ENCODE measurements at regions not wholly inside any gene's neighbourhood (a gene's known extent, or its start where the extent isn't known, plus 50 kb on each side); places are given as distances from the start of the nearest gene placed in this dataset.

- Histone ChIP-seq H3K4me2 (ENCODE audit: control insufficient read depth, extremely low read depth, insufficient read depth, low read depth, low read length) (no peak overlapping the region), H3K9me3 (ENCODE audit: control insufficient read depth, low read depth, low read length) (no peaks in the 10 kb centered on the region), H3K27me3 (ENCODE audit: control insufficient read depth, extremely low read depth, insufficient read depth, low read length) (no peaks in the 10 kb centered on the region), H3K36me3 (ENCODE audit: control insufficient read depth in 2 of 2, extremely low read depth in 1 of 2, insufficient read depth in 2 of 2, low read length in 2 of 2) (no peaks in the 10 kb centered on the region), H2AFZ (ENCODE audit: control insufficient read depth, low read length) (no peak overlapping the region), H3K4me1 (ENCODE audit: control insufficient read depth, extremely low read depth, insufficient read depth, low read length) (peaks cover 34% of the 10 kb centered on the region), H3K27ac (ENCODE audit: control insufficient read depth, insufficient read depth, low read length) (no peak overlapping the region), H3K9me1 (ENCODE audit: control insufficient read depth, extremely low read depth, insufficient read depth, low read length) (no peaks in the 10 kb centered on the region), H3K4me3 (ENCODE audit: control insufficient read depth in 2 of 3, extremely low read depth in 1 of 3, insufficient read depth in 2 of 3, low read depth in 1 of 3, low read length in 3 of 3) (no peak overlapping the region), H4K20me1 (ENCODE audit: control insufficient read depth, extremely low read depth, insufficient read depth, low read length) (no peaks in the 10 kb centered on the region), H3K79me2 (ENCODE audit: control insufficient read depth, insufficient read depth, low read length) (no peaks in the 10 kb centered on the region), H3K9ac (ENCODE audit: control insufficient read depth, extremely low read depth, insufficient read depth, low read length) (no peak overlapping the region)
- TF ChIP-seq EZH2 (IDR thresholded peaks at IDR 0.05; ENCODE audit: low read length) (no peak), CTCF (optimal IDR thresholded peaks at IDR 0.05 in 1 of 3, IDR thresholded peaks at IDR 0.05 in 1 of 3, conservative IDR thresholded peaks at IDR 0.05 in 1 of 3; ENCODE audit: extremely low read depth in 1 of 3, insufficient read depth in 2 of 3, low read length in 3 of 3) (no peak)
- FAIRE-seq (no peak), DNase-seq (ENCODE audit: low read depth, low spot score) (no peak)
- dilution Hi-C loops (cut with MboI; ENCODE audit: extremely low pct_ligation_motif_present, low sequenced_read_pairs), result no loop called here
Measured at GRCh38 chr1:118333601-118334210, 148.7 kb upstream of the SPAG17 start.

- peaks cover 18% of the 10 kb centered on the region for H3K4me1 ChIP-seq (ENCODE audit: control insufficient read depth, extremely low read depth, insufficient read depth, low read length)
- no peaks in the 10 kb centered on the region for H3K9me1 ChIP-seq (ENCODE audit: control insufficient read depth, extremely low read depth, insufficient read depth, low read length)
- no peak overlapping the region for H3K9ac ChIP-seq (ENCODE audit: control insufficient read depth, extremely low read depth, insufficient read depth, low read length)
- no peaks in the 10 kb centered on the region for H3K79me2 ChIP-seq (ENCODE audit: control insufficient read depth, insufficient read depth, low read length)
- H3K4me3 ChIP-seq (ENCODE audit: control insufficient read depth in 2 of 3, extremely low read depth in 1 of 3, insufficient read depth in 2 of 3, low read depth in 1 of 3, low read length in 3 of 3), result no peak overlapping the region
- TF ChIP-seq CTCF (optimal IDR thresholded peaks at IDR 0.05 in 1 of 3, IDR thresholded peaks at IDR 0.05 in 1 of 3, conservative IDR thresholded peaks at IDR 0.05 in 1 of 3; ENCODE audit: extremely low read depth in 1 of 3, insufficient read depth in 2 of 3, low read length in 3 of 3), result no peak
- TF ChIP-seq EZH2 (IDR thresholded peaks at IDR 0.05; ENCODE audit: low read length), result no peak
- H3K36me3 ChIP-seq (ENCODE audit: control insufficient read depth in 2 of 2, extremely low read depth in 1 of 2, insufficient read depth in 2 of 2, low read length in 2 of 2), result no peaks in the 10 kb centered on the region
- H4K20me1 ChIP-seq (ENCODE audit: control insufficient read depth, extremely low read depth, insufficient read depth, low read length), result no peaks in the 10 kb centered on the region
- no peak for FAIRE-seq
- no peak overlapping the region for H2AFZ ChIP-seq (ENCODE audit: control insufficient read depth, low read length)
- no peaks in the 10 kb centered on the region for H3K27me3 ChIP-seq (ENCODE audit: control insufficient read depth, extremely low read depth, insufficient read depth, low read length)
- no peak overlapping the region for H3K4me2 ChIP-seq (ENCODE audit: control insufficient read depth, extremely low read depth, insufficient read depth, low read depth, low read length)
- DNase-seq (ENCODE audit: low read depth, low spot score), result no peak
- no peaks in the 10 kb centered on the region for H3K9me3 ChIP-seq (ENCODE audit: control insufficient read depth, low read depth, low read length)
- dilution Hi-C loops (cut with MboI; ENCODE audit: extremely low pct_ligation_motif_present, low sequenced_read_pairs), result no loop called here
- no peak overlapping the region for H3K27ac ChIP-seq (ENCODE audit: control insufficient read depth, insufficient read depth, low read length)
Measured at GRCh38 chr1:118326960-118327629, 142.1 kb upstream of the SPAG17 start.
